HFFc6 (cell line): ENCODE measurements at regions not wholly inside any gene's neighbourhood (a gene's known extent, or its start where the extent isn't known, plus 50 kb on each side); places are given as distances from the start of the nearest gene placed in this dataset.
"Not testable (repeated sequence)": the region's sequence is repeated elsewhere in the genome, so short reads cannot be mapped to it uniquely, and the experiment has no call there.

Experiments used
- DNase-seq: peaks from one replicate; pipeline ENCODE4 v3.0.0-alpha.2; 2018
- H3K27ac Mint-ChIP-seq: 2 replicates; pipeline ENCODE4 v1.8.0; 2020; ENCODE audit warnings: mild to moderate bottlenecking, mixed read lengths
- H3K27me3 Mint-ChIP-seq: 2 replicates; pipeline ENCODE4 v1.8.0; 2021; ENCODE audit warnings: mild to moderate bottlenecking, moderate library complexity, mixed read lengths; ENCODE audit not compliant: insufficient read depth
- H3K36me3 Mint-ChIP-seq: 2 replicates; pipeline ENCODE4 v1.8.0; 2021; ENCODE audit warnings: low read depth, mixed read lengths
- H3K4me1 Mint-ChIP-seq: 2 replicates; pipeline ENCODE4 v1.8.0; 2020; ENCODE audit warnings: low read depth, mixed read lengths
- H3K4me3 Mint-ChIP-seq: 2 replicates; pipeline ENCODE4 v1.8.0; 2020; ENCODE audit warnings: mild to moderate bottlenecking, moderate library complexity, mixed read lengths
- H3K9me3 Mint-ChIP-seq: 2 replicates; pipeline ENCODE4 v1.8.0; 2020; ENCODE audit warnings: mild to moderate bottlenecking, mixed read lengths
- CTCF ChIP-seq: fragments of 200-600 bp; sonication (generic); IDR thresholded peaks from 2 replicates; pipeline ENCODE4 v1.5.0; 2021; ENCODE audit warnings: antibody characterized with exemption, mild to moderate bottlenecking

- TF ChIP-seq CTCF = no peak
- H3K4me3 Mint-ChIP-seq = no peak overlapping the region
- no peaks in the 10 kb centered on the region for H3K9me3 Mint-ChIP-seq
- no peaks in the 10 kb centered on the region for H3K36me3 Mint-ChIP-seq
- H3K4me1 Mint-ChIP-seq = no peaks in the 10 kb centered on the region; the same call in 1 of the 2 replicates
- no peak for DNase-seq
- no peaks in the 10 kb centered on the region; the same call in none of the 2 replicates for H3K27me3 Mint-ChIP-seq
- H3K27ac Mint-ChIP-seq = no peak overlapping the region
These were observed 68.2 kb downstream of the ATP23 start for GRCh38 chr12:58009405-58010195.

GRCh38 chr12:58011676-58012075 is 70.3 kb downstream of the ATP23 start:
- Mint-ChIP-seq H3K4me1 (no peaks in the 10 kb centered on the region; the same call in 1 of the 2 replicates), H3K27me3 (no peaks in the 10 kb centered on the region; the same call in none of the 2 replicates), H3K4me3 (no peak overlapping the region), H3K36me3 (no peaks in the 10 kb centered on the region), H3K9me3 (no peaks in the 10 kb centered on the region), H3K27ac (no peak overlapping the region)
- no peak for DNase-seq
- no peak for TF ChIP-seq CTCF

- H3K36me3 Mint-ChIP-seq, H3K4me3 Mint-ChIP-seq, H3K27me3 Mint-ChIP-seq, H3K27ac Mint-ChIP-seq, H3K4me1 Mint-ChIP-seq, DNase-seq, H3K9me3 Mint-ChIP-seq: not testable (repeated sequence)
These were observed 81.1 kb downstream of the ATP23 start for GRCh38 chr12:58022379-58023020.

- Mint-ChIP-seq H3K4me3 (no peak overlapping the region), H3K27me3 (peaks cover 1% of the 10 kb centered on the region), H3K9me3 (peaks cover 4% of the 10 kb centered on the region; the same call in 1 of the 2 replicates)
These were observed 84.1 kb downstream of the ATP23 start for GRCh38 chr12:58025431-58025830.

GRCh38 chr12:58026426-58026825 is 85.1 kb downstream of the ATP23 start:
- H3K4me3 Mint-ChIP-seq = no peak overlapping the region
- no peaks in the 10 kb centered on the region for H3K4me1 Mint-ChIP-seq

More at GRCh38 chr12:58025431-58025830, 84.1 kb downstream of the ATP23 start:
- no peak for TF ChIP-seq CTCF
- DNase-seq = no peak
- Mint-ChIP-seq H3K4me1 (no peaks in the 10 kb centered on the region), H3K36me3 (no peaks in the 10 kb centered on the region), H3K27ac (no peak overlapping the region)

More at GRCh38 chr12:58026426-58026825, 85.1 kb downstream of the ATP23 start:
- Mint-ChIP-seq H3K27me3 (no peaks in the 10 kb centered on the region; the same call in none of the 2 replicates), H3K27ac (no peak overlapping the region), H3K36me3 (no peaks in the 10 kb centered on the region), H3K9me3 (peaks cover 4% of the 10 kb centered on the region; the same call in 1 of the 2 replicates)
- no peak for DNase-seq
- TF ChIP-seq CTCF = no peak
